ENCODE measurements at regions not wholly inside any gene's neighbourhood (a gene's known extent, or its start where the extent isn't known, plus 50 kb on each side); places are given as distances from the start of the nearest gene placed in this dataset.

DNA sequence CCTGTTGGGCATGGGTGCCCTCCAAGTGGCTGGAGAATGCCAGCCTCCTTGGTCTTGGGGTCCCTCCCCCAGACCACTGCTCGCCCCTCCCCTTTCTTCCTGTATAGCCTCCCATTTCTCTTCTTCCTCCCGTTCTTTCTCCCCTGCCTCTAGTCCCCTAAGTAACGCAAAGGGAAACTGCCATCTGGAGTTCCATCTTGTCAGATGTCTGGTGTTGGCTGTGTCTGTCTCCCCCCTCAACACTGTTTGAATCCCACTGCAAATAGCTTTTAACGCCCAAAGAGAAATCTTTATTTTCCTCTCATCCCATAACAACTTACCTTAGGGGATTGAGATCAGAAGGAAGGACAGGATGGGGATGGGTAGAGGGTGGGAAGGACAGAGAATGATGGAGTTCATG is 55.3 kb upstream of the CSF3R start:
- DNase-seq, result no peak

DNA sequence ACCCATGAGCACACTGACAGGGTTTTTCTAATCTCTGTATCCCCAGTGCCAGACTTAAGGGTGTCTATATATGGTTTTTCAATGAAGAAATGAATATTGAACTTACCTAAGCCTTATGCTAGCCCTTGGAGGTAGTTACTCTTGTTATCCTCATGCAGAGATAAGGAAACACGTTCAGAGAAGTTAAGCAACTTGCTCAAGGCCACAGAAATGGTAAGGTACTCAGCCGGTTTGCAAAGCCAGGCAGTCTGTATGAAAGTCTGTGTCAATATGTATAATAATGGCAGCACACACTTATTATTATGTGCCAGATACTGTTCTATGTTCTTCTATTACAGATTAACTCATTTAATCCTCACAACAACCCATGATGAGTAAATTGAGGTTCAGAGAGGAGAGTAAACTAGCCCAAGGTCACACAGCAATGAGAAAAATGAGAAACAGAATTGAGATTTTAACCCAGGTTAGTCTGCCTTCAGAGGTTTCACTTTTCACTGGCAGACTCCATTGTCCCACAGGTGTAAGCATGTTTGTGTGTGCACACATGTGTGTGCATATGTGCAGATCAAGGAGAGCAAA is 54.6 kb upstream of the CSF3R start:
- no peak for DNase-seq

DNA sequence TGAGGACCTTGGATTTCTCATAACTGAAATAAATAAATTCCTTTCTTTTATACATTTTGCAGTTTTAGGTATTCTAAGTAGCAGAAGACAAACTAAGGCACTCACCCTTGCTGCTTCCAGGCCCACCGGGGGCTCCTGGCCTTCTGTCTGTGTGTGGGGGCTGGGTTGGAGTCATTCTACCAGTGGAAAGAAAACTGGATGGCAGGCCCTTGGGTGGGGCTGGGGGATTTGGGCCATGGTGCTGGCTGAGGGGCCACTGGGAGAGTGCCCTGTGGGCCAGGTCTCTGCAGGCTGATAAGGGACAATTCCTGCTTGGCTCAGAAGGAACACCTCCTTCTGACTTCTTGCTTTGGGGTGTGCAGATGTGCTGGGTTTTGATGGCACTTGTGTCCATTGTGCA is 54.0 kb upstream of the CSF3R start:
- no peak for DNase-seq

DNA sequence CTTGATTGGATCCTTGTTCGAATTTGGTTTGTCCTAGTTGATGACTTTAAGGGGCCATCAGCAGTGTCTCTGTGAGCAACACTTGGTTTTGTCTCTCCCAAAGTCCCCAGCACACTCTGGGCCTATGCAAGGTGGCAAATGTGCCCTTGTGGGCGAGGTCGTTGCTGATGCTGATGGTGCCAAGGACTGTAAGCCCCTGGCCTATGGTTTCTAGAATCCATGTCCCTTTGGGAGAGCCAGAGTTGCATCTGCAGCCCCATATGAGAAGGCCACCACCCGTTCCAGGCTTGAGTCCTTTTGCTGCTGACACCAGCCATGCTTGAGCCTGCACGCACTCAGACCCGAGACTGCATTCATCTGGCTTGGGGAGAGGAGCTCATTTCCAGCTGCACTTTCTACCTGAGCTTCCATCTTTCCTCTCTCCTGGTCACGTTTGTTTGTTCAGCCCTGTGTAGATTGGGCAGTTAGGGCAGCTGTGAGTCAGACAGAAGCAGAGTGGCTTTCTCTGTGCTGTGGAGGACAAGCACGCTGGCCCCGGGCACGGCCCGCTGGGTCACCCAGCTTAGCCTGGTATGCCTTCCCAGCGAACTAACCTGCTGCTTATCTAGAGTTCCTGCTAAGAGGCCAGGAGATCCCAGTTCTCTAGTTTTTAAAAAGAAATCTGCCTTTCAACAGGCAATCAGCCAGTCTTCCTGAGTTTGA is 52.1 kb upstream of the CSF3R start:
- DNase-seq, result no peak

DNA sequence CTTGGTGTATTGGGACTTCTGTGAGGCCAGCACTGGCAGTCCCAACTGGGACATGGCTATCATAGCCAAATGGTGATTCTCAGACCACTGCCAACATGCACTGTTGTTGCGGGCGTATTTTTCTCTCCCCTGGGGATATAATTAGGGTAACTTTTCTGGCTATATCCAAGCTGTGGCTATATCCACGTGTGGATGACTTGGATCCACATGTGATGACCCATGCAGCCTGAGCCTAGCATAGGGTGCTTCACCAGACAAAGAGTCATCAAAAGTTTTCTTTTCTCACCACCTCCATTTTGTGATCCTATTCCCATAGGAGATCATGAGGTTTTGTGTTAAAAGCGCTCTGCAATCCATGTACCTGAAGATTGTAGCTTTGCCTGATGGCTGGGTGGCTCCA is 51.2 kb upstream of the CSF3R start:
- DNase-seq, result no peak

DNA sequence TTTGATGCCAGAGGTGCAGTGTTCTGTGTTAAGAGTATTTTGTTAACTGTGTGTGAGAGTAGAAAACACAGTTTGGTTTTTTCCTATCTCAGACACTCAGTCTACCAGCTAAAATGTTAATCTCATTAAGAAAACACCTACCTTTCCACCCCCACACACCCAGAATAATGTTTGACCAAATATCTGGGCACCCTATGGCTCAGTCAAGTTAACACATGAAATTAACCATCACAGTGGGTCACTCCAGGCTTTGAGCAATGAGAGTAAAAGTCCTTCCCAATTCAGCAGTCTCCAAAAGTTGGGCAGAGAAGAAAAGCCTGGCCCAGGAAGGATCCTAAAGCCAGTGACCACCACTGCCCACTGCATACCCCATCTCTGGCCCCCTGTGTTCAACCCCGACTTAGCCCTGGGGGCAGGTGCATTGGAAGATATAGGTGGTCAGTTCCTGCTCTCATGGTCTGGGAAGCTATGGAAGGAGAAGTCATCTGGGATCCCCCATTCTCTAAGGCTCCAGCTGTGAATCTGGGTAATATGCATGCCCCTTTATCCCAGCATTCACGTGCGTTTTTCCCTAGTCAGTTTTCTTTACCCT is 50.2 kb upstream of the CSF3R start:
- no peak for DNase-seq
